ENCODE measurements at regions not wholly inside any gene's neighbourhood (a gene's known extent, or its start where the extent isn't known, plus 50 kb on each side); places are given as distances from the start of the nearest gene placed in this dataset.

GRCh38 chr14:98993818-98994217 lies 278.2 kb downstream of the BCL11B start:
- Histone ChIP-seq H3K9me3 (ENCODE audit: low read length) (no peaks in the 10 kb centered on the region), H3K27me3 (ENCODE audit: insufficient read depth, low read length) (peaks cover 3% of the 10 kb centered on the region), H3K4me1 (ENCODE audit: insufficient read depth, low read length) (no peaks in the 10 kb centered on the region), H2AFZ (ENCODE audit: low read depth, low read length) (no peak overlapping the region), H3K36me3 (ENCODE audit: insufficient read depth, low read length) (no peaks in the 10 kb centered on the region), H3K4me3 (ENCODE audit: low read length) (no peak overlapping the region)

GRCh38 chr14:98994561-98994960 lies 277.4 kb downstream of the BCL11B start:
- no peak overlapping the region for H2AFZ ChIP-seq (ENCODE audit: low read depth, low read length)
- no peaks in the 10 kb centered on the region for H3K36me3 ChIP-seq (ENCODE audit: insufficient read depth, low read length)
- H3K9me3 ChIP-seq (ENCODE audit: low read length): no peaks in the 10 kb centered on the region
- no peak overlapping the region for H3K4me3 ChIP-seq (ENCODE audit: low read length)
- no peaks in the 10 kb centered on the region for H3K4me1 ChIP-seq (ENCODE audit: insufficient read depth, low read length)
- H3K27me3 ChIP-seq (ENCODE audit: insufficient read depth, low read length): peaks cover 3% of the 10 kb centered on the region

GRCh38 chr14:98997526-98998205 lies 274.3 kb downstream of the BCL11B start:
- peaks cover 9% of the 10 kb centered on the region for H3K27me3 ChIP-seq (ENCODE audit: insufficient read depth, low read length)
- H2AFZ ChIP-seq (ENCODE audit: low read depth, low read length): no peak overlapping the region
- no peak overlapping the region for H3K4me3 ChIP-seq (ENCODE audit: low read length)
- no peaks in the 10 kb centered on the region for H3K36me3 ChIP-seq (ENCODE audit: insufficient read depth, low read length)
- H3K9me3 ChIP-seq (ENCODE audit: low read length): no peaks in the 10 kb centered on the region
- no peaks in the 10 kb centered on the region for H3K4me1 ChIP-seq (ENCODE audit: insufficient read depth, low read length)

- Histone ChIP-seq H3K9me3 (ENCODE audit: low read length) (no peaks in the 10 kb centered on the region), H3K4me3 (ENCODE audit: low read length) (no peak overlapping the region)
Observed at GRCh38 chr14:98999345-98999744, 272.7 kb downstream of the BCL11B start.

GRCh38 chr14:98999901-99000300 lies 272.1 kb downstream of the BCL11B start:
- H3K36me3 ChIP-seq (ENCODE audit: insufficient read depth, low read length): no peaks in the 10 kb centered on the region
- no peak overlapping the region for H2AFZ ChIP-seq (ENCODE audit: low read depth, low read length)
- no peaks in the 10 kb centered on the region for H3K4me1 ChIP-seq (ENCODE audit: insufficient read depth, low read length)
- H3K27me3 ChIP-seq (ENCODE audit: insufficient read depth, low read length): peaks cover 9% of the 10 kb centered on the region
- H3K9me3 ChIP-seq (ENCODE audit: low read length): no peaks in the 10 kb centered on the region
- no peak overlapping the region for H3K4me3 ChIP-seq (ENCODE audit: low read length)

More at GRCh38 chr14:98999345-98999744, 272.7 kb downstream of the BCL11B start:
- no peaks in the 10 kb centered on the region for H3K36me3 ChIP-seq (ENCODE audit: insufficient read depth, low read length)
- peaks cover 9% of the 10 kb centered on the region for H3K27me3 ChIP-seq (ENCODE audit: insufficient read depth, low read length)
- H2AFZ ChIP-seq (ENCODE audit: low read depth, low read length): no peak overlapping the region
- no peaks in the 10 kb centered on the region for H3K4me1 ChIP-seq (ENCODE audit: insufficient read depth, low read length)

- Histone ChIP-seq H3K36me3 (ENCODE audit: insufficient read depth, low read length) (no peaks in the 10 kb centered on the region), H3K9me3 (ENCODE audit: low read length) (no peaks in the 10 kb centered on the region), H3K4me1 (ENCODE audit: insufficient read depth, low read length) (no peaks in the 10 kb centered on the region), H2AFZ (ENCODE audit: low read depth, low read length) (no peak overlapping the region), H3K4me3 (ENCODE audit: low read length) (no peak overlapping the region), H3K27me3 (ENCODE audit: insufficient read depth, low read length) (peaks cover 6% of the 10 kb centered on the region)
Observed at GRCh38 chr14:99001241-99001640, 270.8 kb downstream of the BCL11B start.

- Histone ChIP-seq H2AFZ (ENCODE audit: low read depth, low read length) (no peak overlapping the region), H3K4me3 (ENCODE audit: low read length) (no peak overlapping the region), H3K36me3 (ENCODE audit: insufficient read depth, low read length) (no peaks in the 10 kb centered on the region), H3K27me3 (ENCODE audit: insufficient read depth, low read length) (peaks cover 7% of the 10 kb centered on the region), H3K4me1 (ENCODE audit: insufficient read depth, low read length) (no peaks in the 10 kb centered on the region), H3K9me3 (ENCODE audit: low read length) (no peaks in the 10 kb centered on the region)
Observed at GRCh38 chr14:99003646-99004045, 268.4 kb downstream of the BCL11B start.

- H3K27me3 ChIP-seq (ENCODE audit: insufficient read depth, low read length): peaks cover 9% of the 10 kb centered on the region
- no peaks in the 10 kb centered on the region for H3K4me1 ChIP-seq (ENCODE audit: insufficient read depth, low read length)
- H2AFZ ChIP-seq (ENCODE audit: low read depth, low read length): no peak overlapping the region
- H3K9me3 ChIP-seq (ENCODE audit: low read length): no peaks in the 10 kb centered on the region
- no peaks in the 10 kb centered on the region for H3K36me3 ChIP-seq (ENCODE audit: insufficient read depth, low read length)
- no peak overlapping the region for H3K4me3 ChIP-seq (ENCODE audit: low read length)
Observed at GRCh38 chr14:99004112-99004511, 267.9 kb downstream of the BCL11B start.

GRCh38 chr14:99006276-99006675 lies 265.7 kb downstream of the BCL11B start:
- H3K36me3 ChIP-seq (ENCODE audit: insufficient read depth, low read length): no peaks in the 10 kb centered on the region
- H2AFZ ChIP-seq (ENCODE audit: low read depth, low read length): no peak overlapping the region
- peaks cover 7% of the 10 kb centered on the region for H3K27me3 ChIP-seq (ENCODE audit: insufficient read depth, low read length)
- H3K9me3 ChIP-seq (ENCODE audit: low read length): no peaks in the 10 kb centered on the region
- H3K4me1 ChIP-seq (ENCODE audit: insufficient read depth, low read length): no peaks in the 10 kb centered on the region
- no peak overlapping the region for H3K4me3 ChIP-seq (ENCODE audit: low read length)

GRCh38 chr14:99007795-99008194 lies 264.2 kb downstream of the BCL11B start:
- H3K36me3 ChIP-seq (ENCODE audit: insufficient read depth, low read length): no peaks in the 10 kb centered on the region
- peaks cover 3% of the 10 kb centered on the region for H3K27me3 ChIP-seq (ENCODE audit: insufficient read depth, low read length)
- no peaks in the 10 kb centered on the region for H3K9me3 ChIP-seq (ENCODE audit: low read length)
- no peaks in the 10 kb centered on the region for H3K4me1 ChIP-seq (ENCODE audit: insufficient read depth, low read length)
- no peak overlapping the region for H3K4me3 ChIP-seq (ENCODE audit: low read length)
- H2AFZ ChIP-seq (ENCODE audit: low read depth, low read length): no peak overlapping the region

GRCh38 chr14:99009871-99010270 lies 262.1 kb downstream of the BCL11B start:
- no peak overlapping the region for H2AFZ ChIP-seq (ENCODE audit: low read depth, low read length)
- no peaks in the 10 kb centered on the region for H3K36me3 ChIP-seq (ENCODE audit: insufficient read depth, low read length)
- H3K4me3 ChIP-seq (ENCODE audit: low read length): no peak overlapping the region
- peaks cover 3% of the 10 kb centered on the region for H3K27me3 ChIP-seq (ENCODE audit: insufficient read depth, low read length)
- no peaks in the 10 kb centered on the region for H3K4me1 ChIP-seq (ENCODE audit: insufficient read depth, low read length)
- no peaks in the 10 kb centered on the region for H3K9me3 ChIP-seq (ENCODE audit: low read length)

GRCh38 chr14:99011385-99011784 lies 260.6 kb downstream of the BCL11B start:
- no peaks in the 10 kb centered on the region for H3K9me3 ChIP-seq (ENCODE audit: low read length)
- H3K4me1 ChIP-seq (ENCODE audit: insufficient read depth, low read length): no peaks in the 10 kb centered on the region
- H2AFZ ChIP-seq (ENCODE audit: low read depth, low read length): no peak overlapping the region
- no peaks in the 10 kb centered on the region for H3K36me3 ChIP-seq (ENCODE audit: insufficient read depth, low read length)
- no peak overlapping the region for H3K4me3 ChIP-seq (ENCODE audit: low read length)
- H3K27me3 ChIP-seq (ENCODE audit: insufficient read depth, low read length): peaks cover 3% of the 10 kb centered on the region

GRCh38 chr14:99012703-99013102 lies 259.3 kb downstream of the BCL11B start:
- H3K9me3 ChIP-seq (ENCODE audit: low read length): no peaks in the 10 kb centered on the region
- H3K4me1 ChIP-seq (ENCODE audit: insufficient read depth, low read length): no peaks in the 10 kb centered on the region
- no peaks in the 10 kb centered on the region for H3K36me3 ChIP-seq (ENCODE audit: insufficient read depth, low read length)
- H3K4me3 ChIP-seq (ENCODE audit: low read length): no peak overlapping the region
- no peak overlapping the region for H2AFZ ChIP-seq (ENCODE audit: low read depth, low read length)
- H3K27me3 ChIP-seq (ENCODE audit: insufficient read depth, low read length): peaks cover 3% of the 10 kb centered on the region

GRCh38 chr14:99015833-99016232 lies 256.2 kb downstream of the BCL11B start:
- no peaks in the 10 kb centered on the region for H3K4me1 ChIP-seq (ENCODE audit: insufficient read depth, low read length)
- H3K27me3 ChIP-seq (ENCODE audit: insufficient read depth, low read length): no peaks in the 10 kb centered on the region
- no peaks in the 10 kb centered on the region for H3K9me3 ChIP-seq (ENCODE audit: low read length)
- H2AFZ ChIP-seq (ENCODE audit: low read depth, low read length): no peak overlapping the region
- no peak overlapping the region for H3K4me3 ChIP-seq (ENCODE audit: low read length)
- H3K36me3 ChIP-seq (ENCODE audit: insufficient read depth, low read length): no peaks in the 10 kb centered on the region

All from neuron (in vitro differentiated cells).